Neuron (in vitro differentiated cells): ENCODE measurements at regions not wholly inside any gene's neighbourhood (a gene's known extent, or its start where the extent isn't known, plus 50 kb on each side); places are given as distances from the start of the nearest gene placed in this dataset.

ENCODE experiments used
- H2AFZ ChIP-seq: one replicate; pipeline ENCODE4 v1.6.1; 2013; ENCODE audit warnings: low read depth, mild to moderate bottlenecking, inconsistent platforms, low read length, moderate library complexity
- H3K27me3 ChIP-seq: one replicate; pipeline ENCODE4 v1.6.1; 2013; ENCODE audit warnings: low read length; ENCODE audit not compliant: insufficient read depth
- H3K36me3 ChIP-seq: one replicate; pipeline ENCODE4 v1.6.1; 2013; ENCODE audit warnings: low read length; ENCODE audit not compliant: insufficient read depth
- H3K4me1 ChIP-seq: one replicate; pipeline ENCODE4 v1.6.1; 2013; ENCODE audit warnings: low read length; ENCODE audit not compliant: insufficient read depth
- H3K4me3 ChIP-seq: 2 replicates; pipeline ENCODE4 v1.5.1; 2013; ENCODE audit warnings: mild to moderate bottlenecking, low read length, moderate library complexity
- H3K9me3 ChIP-seq: one replicate; pipeline ENCODE4 v1.6.1; 2013; ENCODE audit warnings: low read length

- H2AFZ ChIP-seq: no peak overlapping the region
- no peaks in the 10 kb centered on the region for H3K27me3 ChIP-seq
- H3K36me3 ChIP-seq: no peaks in the 10 kb centered on the region
- no peaks in the 10 kb centered on the region for H3K9me3 ChIP-seq
- H3K4me3 ChIP-seq: no peak overlapping the region
- H3K4me1 ChIP-seq: no peaks in the 10 kb centered on the region
These were observed 434.4 kb upstream of the FAM47C start for GRCh38 chrX:36573720-36574119.

DNA sequence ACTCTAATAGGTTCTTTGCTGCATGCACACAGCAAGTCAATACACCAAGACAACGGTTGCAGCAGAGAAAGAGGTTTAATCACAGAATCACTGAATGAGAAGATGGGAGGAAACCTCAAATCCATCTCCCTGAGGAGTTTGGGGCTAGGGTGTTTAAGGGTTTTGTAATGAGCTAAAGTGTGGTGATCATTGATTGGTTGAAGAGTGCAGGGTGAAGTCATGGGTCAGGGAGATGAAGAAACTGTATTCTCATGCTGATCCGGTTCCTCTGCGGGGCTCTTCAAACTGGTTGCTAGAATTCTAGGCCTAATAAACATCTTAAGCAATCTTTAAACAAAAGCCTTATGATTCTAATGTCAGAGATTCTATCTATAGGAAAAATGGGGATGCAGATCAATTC is 432.5 kb upstream of the FAM47C start:
- no peaks in the 10 kb centered on the region for H3K9me3 ChIP-seq
- no peaks in the 10 kb centered on the region for H3K4me1 ChIP-seq
- H2AFZ ChIP-seq: no peak overlapping the region
- H3K36me3 ChIP-seq: no peaks in the 10 kb centered on the region
- H3K4me3 ChIP-seq: no peak overlapping the region
- no peaks in the 10 kb centered on the region for H3K27me3 ChIP-seq

DNA sequence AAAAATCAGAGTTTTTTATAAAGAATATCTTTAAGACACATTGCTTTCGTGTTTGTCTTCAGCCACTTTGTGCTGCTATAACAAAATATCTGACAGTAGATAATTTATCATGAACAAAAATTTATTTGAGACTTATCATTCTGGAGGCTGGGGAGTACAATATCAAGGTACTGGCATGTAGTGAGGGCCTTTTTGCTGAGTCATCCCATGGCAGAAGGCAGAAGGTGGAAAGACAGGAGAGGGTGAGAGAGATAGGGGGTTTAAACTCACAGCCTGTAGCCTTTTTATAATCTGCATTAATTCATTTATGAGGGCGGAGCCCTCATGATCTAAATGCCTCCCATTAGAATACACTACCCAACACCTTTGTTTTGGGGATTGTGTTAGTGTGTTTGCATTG is 431.2 kb upstream of the FAM47C start:
- no peaks in the 10 kb centered on the region for H3K36me3 ChIP-seq
- H2AFZ ChIP-seq: no peak overlapping the region
- no peaks in the 10 kb centered on the region for H3K4me1 ChIP-seq
- H3K4me3 ChIP-seq: no peak overlapping the region
- no peaks in the 10 kb centered on the region for H3K27me3 ChIP-seq
- no peaks in the 10 kb centered on the region for H3K9me3 ChIP-seq

- Histone ChIP-seq H3K4me3 (no peak overlapping the region), H3K36me3 (no peaks in the 10 kb centered on the region), H3K4me1 (no peaks in the 10 kb centered on the region)
These were observed 427.1 kb upstream of the FAM47C start for GRCh38 chrX:36581030-36581429.

DNA sequence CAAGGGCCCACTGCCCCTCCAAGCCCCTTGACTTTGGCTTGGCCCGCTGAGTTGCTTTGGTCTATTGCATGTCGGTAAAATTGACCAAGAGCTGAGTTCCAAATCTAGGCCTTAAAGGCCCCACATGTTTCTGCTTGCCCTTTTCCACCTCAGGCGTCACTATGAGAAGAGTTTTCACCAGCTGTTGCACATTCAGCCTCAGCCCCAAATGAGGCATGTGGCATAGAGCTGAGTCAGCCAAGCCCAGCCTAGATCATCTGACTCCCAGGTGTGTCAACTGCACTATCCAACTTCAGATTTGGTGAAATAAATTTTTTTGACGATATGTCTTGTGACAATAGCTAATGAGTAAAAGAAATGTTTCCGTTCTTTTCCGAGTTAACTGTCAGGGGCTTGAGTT is 424.5 kb upstream of the FAM47C start:
- Histone ChIP-seq H3K9me3 (no peaks in the 10 kb centered on the region), H3K27me3 (no peaks in the 10 kb centered on the region), H3K4me3 (no peak overlapping the region), H3K4me1 (no peaks in the 10 kb centered on the region), H2AFZ (no peak overlapping the region), H3K36me3 (no peaks in the 10 kb centered on the region)

More at GRCh38 chrX:36581030-36581429, 427.1 kb upstream of the FAM47C start:
- H3K9me3 ChIP-seq: no peaks in the 10 kb centered on the region
- H3K27me3 ChIP-seq: no peaks in the 10 kb centered on the region
- no peak overlapping the region for H2AFZ ChIP-seq

DNA sequence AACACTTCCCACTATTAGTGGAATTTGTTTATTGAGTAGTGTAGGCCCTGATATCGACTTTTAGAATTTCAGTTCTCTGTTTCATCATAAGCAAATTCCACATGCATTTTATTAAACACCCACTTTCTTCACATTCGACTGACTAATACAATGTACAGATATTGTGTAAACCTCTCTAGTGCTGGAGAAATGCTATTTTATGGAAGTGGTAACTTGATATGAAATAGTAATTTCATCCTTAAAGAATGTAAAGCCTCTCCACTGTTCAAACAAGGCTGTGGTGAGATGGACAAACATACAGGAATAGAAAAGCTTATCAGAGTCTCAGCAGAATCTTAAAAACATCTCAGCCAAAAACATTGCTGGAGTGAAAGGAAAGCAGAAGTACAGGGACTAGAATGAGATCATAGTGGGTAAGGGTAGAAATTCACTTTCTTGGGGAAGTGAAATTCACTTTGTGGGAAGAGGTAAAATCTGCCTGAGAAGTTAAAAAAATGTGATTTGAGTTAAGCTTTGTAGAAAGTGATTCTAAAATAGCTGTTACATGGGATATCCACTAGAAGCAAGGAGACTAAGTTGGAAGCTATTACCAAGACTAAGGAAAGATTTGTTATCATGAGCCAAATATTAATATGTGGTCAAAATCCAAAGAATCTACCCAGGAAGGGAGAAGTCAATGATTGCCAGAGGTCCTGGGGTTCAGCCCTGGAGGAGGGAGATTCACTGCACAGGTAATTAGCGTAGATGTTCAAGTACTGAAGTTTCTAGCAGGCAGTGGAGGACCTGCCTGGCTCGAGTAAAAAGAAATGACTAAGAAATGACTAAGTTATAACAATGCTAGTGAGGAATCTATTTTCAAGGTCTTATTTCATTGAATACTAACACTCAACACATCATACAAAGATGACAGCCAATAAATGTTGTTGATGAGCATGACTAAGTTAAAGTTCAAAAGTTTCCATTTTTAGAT is 398.3 kb upstream of the FAM47C start:
- H3K4me3 ChIP-seq: no peak overlapping the region
- H3K4me1 ChIP-seq: no peaks in the 10 kb centered on the region
- H3K36me3 ChIP-seq: no peaks in the 10 kb centered on the region
- H3K27me3 ChIP-seq: no peaks in the 10 kb centered on the region
- H2AFZ ChIP-seq: no peak overlapping the region
- no peaks in the 10 kb centered on the region for H3K9me3 ChIP-seq

GRCh38 chrX:36626898-36627297 is 381.3 kb upstream of the FAM47C start:
- Histone ChIP-seq H3K4me3 (no peak overlapping the region), H3K27me3 (no peaks in the 10 kb centered on the region), H3K4me1 (no peaks in the 10 kb centered on the region), H3K9me3 (no peaks in the 10 kb centered on the region), H3K36me3 (no peaks in the 10 kb centered on the region), H2AFZ (no peak overlapping the region)

- Histone ChIP-seq H3K4me1 (no peaks in the 10 kb centered on the region), H3K27me3 (no peaks in the 10 kb centered on the region), H3K9me3 (no peaks in the 10 kb centered on the region), H2AFZ (no peak overlapping the region), H3K4me3 (no peak overlapping the region), H3K36me3 (no peaks in the 10 kb centered on the region)
These were observed 367.9 kb upstream of the FAM47C start for GRCh38 chrX:36640232-36640631.

DNA sequence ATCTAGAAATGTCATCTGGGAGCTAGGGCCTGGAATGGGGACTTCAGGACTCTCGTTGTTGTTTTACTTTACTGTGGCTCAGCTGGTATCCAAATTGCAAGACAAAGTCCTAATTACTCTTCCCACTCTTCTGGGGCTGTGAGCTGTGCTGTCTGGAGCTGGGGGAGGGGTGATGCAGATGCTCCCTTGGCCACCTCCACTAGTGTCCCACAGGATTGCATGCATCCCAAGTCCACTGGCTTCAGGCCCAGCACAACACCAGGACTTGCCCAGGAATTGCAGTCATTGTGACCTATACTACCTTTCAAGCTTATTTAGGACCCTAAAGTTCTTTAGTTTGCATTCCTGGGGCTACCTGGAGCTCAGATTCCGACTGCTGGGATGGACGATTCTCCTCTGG is 366.1 kb upstream of the FAM47C start:
- Histone ChIP-seq H3K9me3 (no peaks in the 10 kb centered on the region), H3K36me3 (no peaks in the 10 kb centered on the region), H3K27me3 (no peaks in the 10 kb centered on the region), H3K4me3 (no peak overlapping the region), H2AFZ (no peak overlapping the region), H3K4me1 (no peaks in the 10 kb centered on the region)

GRCh38 chrX:36650622-36651021 is 357.5 kb upstream of the FAM47C start:
- Histone ChIP-seq H3K4me3 (no peak overlapping the region), H3K27me3 (no peaks in the 10 kb centered on the region), H2AFZ (no peak overlapping the region), H3K4me1 (no peaks in the 10 kb centered on the region), H3K36me3 (no peaks in the 10 kb centered on the region), H3K9me3 (no peaks in the 10 kb centered on the region)

DNA sequence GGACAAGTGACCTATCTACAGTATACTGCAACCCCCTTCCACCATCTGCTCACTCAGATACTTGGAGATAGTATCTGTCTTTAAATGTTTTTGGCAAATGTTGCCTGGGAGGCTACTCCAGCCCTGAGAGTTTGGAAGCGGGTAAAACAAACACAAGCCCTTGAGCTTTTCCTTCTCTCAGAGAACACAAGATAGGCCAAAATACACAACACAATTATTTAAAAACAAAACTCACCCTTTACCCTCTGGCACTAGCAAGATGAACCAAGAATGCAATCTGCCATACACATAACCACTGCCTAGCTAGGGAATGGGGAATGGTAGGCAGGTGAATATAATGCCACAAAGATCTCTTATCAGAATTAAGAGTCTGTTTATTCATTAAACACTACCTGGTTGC is 324.7 kb upstream of the FAM47C start:
- Histone ChIP-seq H3K27me3 (no peaks in the 10 kb centered on the region), H2AFZ (no peak overlapping the region), H3K9me3 (no peaks in the 10 kb centered on the region), H3K4me1 (no peaks in the 10 kb centered on the region), H3K4me3 (no peak overlapping the region), H3K36me3 (no peaks in the 10 kb centered on the region)

DNA sequence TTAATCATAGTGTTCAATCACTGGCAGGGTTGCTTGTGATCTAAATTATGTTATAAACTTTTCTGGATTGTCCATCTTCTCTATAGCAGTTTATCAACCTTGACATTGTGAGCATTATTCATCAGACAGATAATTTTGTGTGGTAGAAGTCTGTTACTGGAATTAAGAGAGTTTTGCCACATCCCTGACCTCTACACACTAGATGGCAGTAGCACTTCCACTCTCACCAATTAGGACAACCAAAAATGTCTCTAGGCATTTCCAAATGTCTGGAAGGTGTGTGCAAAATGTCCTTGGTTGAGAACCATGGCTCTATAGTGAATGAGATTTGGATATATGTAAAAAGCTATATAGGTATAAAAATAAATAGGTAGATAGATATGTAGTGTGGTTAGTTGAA is 324.1 kb upstream of the FAM47C start:
- no peak overlapping the region for H2AFZ ChIP-seq
- no peaks in the 10 kb centered on the region for H3K36me3 ChIP-seq
- H3K4me3 ChIP-seq: no peak overlapping the region
- no peaks in the 10 kb centered on the region for H3K27me3 ChIP-seq
- no peaks in the 10 kb centered on the region for H3K9me3 ChIP-seq
- no peaks in the 10 kb centered on the region for H3K4me1 ChIP-seq

DNA sequence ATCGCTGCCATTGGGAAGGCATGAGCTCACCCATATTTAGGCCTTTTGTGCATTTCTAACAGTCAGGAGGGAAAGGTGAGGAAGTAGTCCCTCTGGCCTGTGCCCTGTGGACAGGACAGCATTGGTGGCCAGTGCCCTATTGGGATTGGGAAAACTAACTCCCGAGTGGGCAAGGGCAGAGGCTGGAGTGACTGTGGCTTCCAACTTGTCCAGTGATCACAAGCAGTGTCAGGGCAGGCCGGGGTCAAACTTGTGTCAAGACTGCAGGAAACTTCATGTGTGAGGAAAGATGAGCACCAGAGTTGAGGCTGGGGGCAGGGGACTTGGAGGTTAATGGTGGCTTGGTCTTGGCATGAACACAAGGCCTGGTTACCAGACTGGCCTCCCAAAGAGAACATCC is 286.2 kb upstream of the FAM47C start:
- Histone ChIP-seq H3K4me1 (no peaks in the 10 kb centered on the region), H2AFZ (no peak overlapping the region), H3K9me3 (no peaks in the 10 kb centered on the region), H3K36me3 (no peaks in the 10 kb centered on the region), H3K27me3 (no peaks in the 10 kb centered on the region), H3K4me3 (no peak overlapping the region)

- H3K9me3 ChIP-seq: no peaks in the 10 kb centered on the region
- no peaks in the 10 kb centered on the region for H3K27me3 ChIP-seq
- no peak overlapping the region for H3K4me3 ChIP-seq
- no peak overlapping the region for H2AFZ ChIP-seq
- H3K4me1 ChIP-seq: no peaks in the 10 kb centered on the region
- H3K36me3 ChIP-seq: no peaks in the 10 kb centered on the region
These were observed 254.6 kb upstream of the FAM47C start for GRCh38 chrX:36753602-36754001.
